Mesendoderm (in vitro differentiated cells): ENCODE measurements at regions not wholly inside any gene's neighbourhood (a gene's known extent, or its start where the extent isn't known, plus 50 kb on each side); places are given as distances from the start of the nearest gene placed in this dataset.

Experiments
- DNase-seq: peaks from one replicate; pipeline ENCODE4 v3.0.0; 2013
- H2AK5ac ChIP-seq: 2 replicates; pipeline ENCODE4 v1.6.1; 2013; ENCODE audit warnings: low read length, inconsistent platforms
- H2BK120ac ChIP-seq: 2 replicates; pipeline ENCODE4 v1.6.1; 2013; ENCODE audit warnings: low read depth, mild to moderate bottlenecking, low read length, moderate library complexity, mixed read lengths
- H2BK15ac ChIP-seq: replicated peaks from 2 replicates; pipeline ENCODE4 v1.6.1; 2013; ENCODE audit warnings: low read depth, mild to moderate bottlenecking, moderate library complexity
- H2BK5ac ChIP-seq: 2 replicates; pipeline ENCODE4 v1.6.1; 2013; ENCODE audit warnings: low read length, inconsistent platforms
- H3K18ac ChIP-seq: 2 replicates; pipeline ENCODE4 v1.6.1; 2013; ENCODE audit warnings: mild to moderate bottlenecking, low read length, mixed read lengths
- H3K23ac ChIP-seq: one replicate; pipeline ENCODE4 v1.6.1; 2013; ENCODE audit warnings: low read length
- H3K27ac ChIP-seq: 2 replicates; pipeline ENCODE4 v1.5.1; 2013; ENCODE audit warnings: low read depth, mild to moderate bottlenecking, inconsistent platforms, low read length, moderate library complexity
- H3K27me3 ChIP-seq: 2 replicates; pipeline ENCODE4 v1.6.1; 2013; ENCODE audit warnings: low read length, control low read depth, mild to moderate bottlenecking, inconsistent platforms; ENCODE audit not compliant: insufficient read depth, poor library complexity
- H3K36me3 ChIP-seq: 2 replicates; pipeline ENCODE4 v1.6.1; 2013; ENCODE audit warnings: low read length, inconsistent platforms; ENCODE audit not compliant: control insufficient read depth, insufficient read depth
- H3K4ac ChIP-seq: one replicate; pipeline ENCODE4 v1.6.1; 2013; ENCODE audit warnings: low read depth, mild to moderate bottlenecking, low read length, moderate library complexity
- H3K4me1 ChIP-seq: 2 replicates; pipeline ENCODE4 v1.6.1; 2013; ENCODE audit warnings: low read depth, low read length, inconsistent platforms; ENCODE audit not compliant: control insufficient read depth
- H3K4me2 ChIP-seq: 2 replicates; pipeline ENCODE4 v1.6.1; 2013; ENCODE audit warnings: low read length
- H3K4me3 ChIP-seq: 2 replicates; pipeline ENCODE4 v1.5.1; 2013; ENCODE audit warnings: mild to moderate bottlenecking, low read length
- H3K56ac ChIP-seq: one replicate; pipeline ENCODE4 v1.6.1; 2013; ENCODE audit warnings: low read length
- H3K79me1 ChIP-seq: 2 replicates; pipeline ENCODE4 v1.6.1; 2013; ENCODE audit warnings: low read length, inconsistent platforms
- H3K79me2 ChIP-seq: 2 replicates; pipeline ENCODE4 v1.6.1; 2013; ENCODE audit warnings: mild to moderate bottlenecking, low read length; ENCODE audit not compliant: control insufficient read depth, insufficient read depth
- H3K9ac ChIP-seq: 2 replicates; pipeline ENCODE4 v1.6.1; 2013; ENCODE audit warnings: low read length, inconsistent platforms
- H4K5ac ChIP-seq: one replicate; pipeline ENCODE4 v1.6.1; 2013; ENCODE audit warnings: low read length
- H4K8ac ChIP-seq: one replicate; pipeline ENCODE4 v1.6.1; 2013; ENCODE audit warnings: low read depth, mild to moderate bottlenecking, control low read depth, low read length, moderate library complexity
- WGBS: extraction: QIAGEN DNeasy Blood & Tissue Kit; methylation state at CpG from one replicate; pipeline ENCODE4 v1.1.7; 2013; ENCODE audit warnings: low lambda C conversion rate, missing lambda C conversion rate; ENCODE audit not compliant: insufficient coverage; ENCODE audit errors: extremely low coverage; 5-methylcytosine and 5-hydroxymethylcytosine counted together

DNA sequence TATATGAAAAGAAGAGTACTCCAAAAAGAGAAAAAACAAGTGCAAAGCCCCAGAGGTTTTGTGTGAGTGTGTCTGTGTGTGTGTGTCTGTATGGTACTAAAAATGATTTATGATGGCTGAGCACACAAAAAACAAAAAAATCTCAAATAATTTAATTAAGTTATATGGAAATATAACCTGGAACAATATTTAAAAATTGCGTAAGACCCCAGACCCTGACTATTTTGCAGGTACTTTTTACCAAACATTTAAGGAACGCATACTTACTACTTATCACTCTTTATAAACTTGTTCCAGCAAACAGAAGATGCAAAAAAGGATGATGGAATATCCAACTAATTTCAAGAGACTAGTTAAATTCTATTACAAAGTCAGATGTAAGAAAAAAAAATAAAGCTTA lies 317.4 kb upstream of the KCNH7 start:
- H3K27me3 ChIP-seq = no peaks in the 10 kb centered on the region
- H2BK15ac ChIP-seq = no peak overlapping the region
- H3K36me3 ChIP-seq = no peaks in the 10 kb centered on the region
- WGBS = no CpG with 5 or more reads among the region's 2 CpGs
- no peak overlapping the region for H2BK5ac ChIP-seq
- H3K4me2 ChIP-seq = no peak overlapping the region
- no peak overlapping the region for H3K23ac ChIP-seq
- H3K18ac ChIP-seq = no peak overlapping the region
- H4K8ac ChIP-seq = no peak overlapping the region
- no peak for DNase-seq
- H3K79me2 ChIP-seq = no peaks in the 10 kb centered on the region
- H4K5ac ChIP-seq = no peak overlapping the region
- no peak overlapping the region for H3K4ac ChIP-seq
- no peaks in the 10 kb centered on the region for H3K4me1 ChIP-seq
- H3K9ac ChIP-seq = no peak overlapping the region
- H3K4me3 ChIP-seq = no peak overlapping the region
- H3K79me1 ChIP-seq = no peaks in the 10 kb centered on the region
- H2AK5ac ChIP-seq = no peak overlapping the region
- H2BK120ac ChIP-seq = no peak overlapping the region
- H3K27ac ChIP-seq = no peak overlapping the region
- no peak overlapping the region for H3K56ac ChIP-seq

GRCh38 chr2:163155279-163155883 lies 316.8 kb upstream of the KCNH7 start:
- Histone ChIP-seq H3K4ac (no peak overlapping the region), H3K27ac (no peak overlapping the region)
- DNase-seq = peak; percentile 46

DNA sequence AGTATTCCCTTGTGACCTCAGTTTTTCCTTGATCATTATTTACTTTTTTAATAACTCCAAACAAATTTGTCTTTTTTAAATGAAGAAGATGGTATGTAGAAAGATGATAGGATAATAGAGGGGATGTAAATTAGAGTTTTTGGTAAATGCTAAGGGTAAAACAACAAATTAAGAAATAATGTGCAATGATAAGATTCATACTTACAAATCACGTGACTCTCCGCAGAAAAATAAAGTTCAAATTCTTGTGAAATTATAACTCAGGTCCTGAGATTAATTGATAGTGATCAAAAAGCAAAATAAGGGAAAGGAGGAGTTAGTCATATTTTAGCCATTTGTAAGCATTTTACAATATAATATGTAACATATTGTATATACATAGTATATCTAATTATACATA lies 304.1 kb upstream of the KCNH7 start:
- no peak for DNase-seq
- no CpG with 5 or more reads among the region's 2 CpGs for WGBS

More at GRCh38 chr2:163155279-163155883, 316.8 kb upstream of the KCNH7 start:
- Histone ChIP-seq H3K18ac (no peak overlapping the region), H3K79me2 (no peaks in the 10 kb centered on the region), H2AK5ac (no peak overlapping the region), H3K4me1 (no peaks in the 10 kb centered on the region), H4K8ac (no peak overlapping the region), H3K23ac (no peak overlapping the region), H2BK5ac (no peak overlapping the region), H4K5ac (no peak overlapping the region), H3K27me3 (no peaks in the 10 kb centered on the region), H3K79me1 (no peaks in the 10 kb centered on the region), H3K56ac (no peak overlapping the region), H3K4me2 (no peak overlapping the region), H3K9ac (no peak overlapping the region), H3K36me3 (no peaks in the 10 kb centered on the region), H2BK120ac (no peak overlapping the region), H3K4me3 (no peak overlapping the region), H2BK15ac (no peak overlapping the region)
- WGBS = no CpG with 5 or more reads among the region's 3 CpGs

DNA sequence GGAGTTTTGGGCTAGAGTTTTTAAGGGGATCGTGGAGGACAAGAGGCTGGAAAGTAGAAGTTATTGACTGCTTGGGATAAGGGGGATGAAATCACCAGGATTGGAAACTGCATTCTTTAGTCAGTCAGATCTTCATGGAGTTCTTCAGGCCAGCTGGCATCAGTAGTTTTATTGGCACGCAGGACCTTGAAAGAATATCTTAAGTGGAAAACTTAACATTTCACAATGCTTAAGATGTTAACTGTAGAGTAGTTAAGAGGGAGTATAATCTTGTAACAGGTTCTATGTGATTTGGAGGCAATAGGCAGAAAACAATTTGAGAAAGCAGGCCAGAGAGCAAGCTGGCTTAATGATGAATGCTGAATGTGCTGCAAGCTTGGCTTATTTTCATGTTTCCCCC lies 300.4 kb upstream of the KCNH7 start:
- Histone ChIP-seq H2BK120ac (no peak overlapping the region), H3K4me1 (no peaks in the 10 kb centered on the region), H2BK5ac (no peak overlapping the region), H3K18ac (no peak overlapping the region), H3K56ac (no peak overlapping the region), H2AK5ac (no peak overlapping the region), H3K4ac (no peak overlapping the region), H2BK15ac (no peak overlapping the region), H3K4me3 (no peak overlapping the region), H3K27ac (no peak overlapping the region), H3K23ac (no peak overlapping the region), H4K5ac (no peak overlapping the region), H3K4me2 (no peak overlapping the region), H3K9ac (no peak overlapping the region), H3K36me3 (no peaks in the 10 kb centered on the region), H3K79me1 (no peaks in the 10 kb centered on the region), H4K8ac (no peak overlapping the region), H3K79me2 (no peaks in the 10 kb centered on the region), H3K27me3 (no peaks in the 10 kb centered on the region)
- no CpG with 5 or more reads among the region's 2 CpGs for WGBS
- DNase-seq = no peak

More for the DNA sequence above, 304.1 kb upstream of the KCNH7 start:
- Histone ChIP-seq H3K27ac (no peak overlapping the region), H3K23ac (no peak overlapping the region), H3K9ac (no peak overlapping the region), H3K4me2 (no peak overlapping the region), H3K79me1 (no peaks in the 10 kb centered on the region), H3K56ac (no peak overlapping the region), H3K18ac (no peak overlapping the region), H2BK120ac (no peak overlapping the region), H3K79me2 (no peaks in the 10 kb centered on the region), H3K27me3 (no peaks in the 10 kb centered on the region), H2BK15ac (no peak overlapping the region), H2BK5ac (no peak overlapping the region), H2AK5ac (no peak overlapping the region), H3K4ac (no peak overlapping the region), H4K8ac (no peak overlapping the region), H3K4me3 (no peak overlapping the region), H3K4me1 (no peaks in the 10 kb centered on the region), H4K5ac (no peak overlapping the region), H3K36me3 (no peaks in the 10 kb centered on the region)

- Histone ChIP-seq H3K9ac (no peak overlapping the region), H3K4me1 (no peaks in the 10 kb centered on the region), H4K5ac (no peak overlapping the region), H2BK120ac (no peak overlapping the region), H3K56ac (no peak overlapping the region), H3K79me1 (no peaks in the 10 kb centered on the region), H3K23ac (no peak overlapping the region), H3K4me3 (no peak overlapping the region), H3K27me3 (no peaks in the 10 kb centered on the region), H4K8ac (no peak overlapping the region), H2BK5ac (no peak overlapping the region), H3K36me3 (no peaks in the 10 kb centered on the region), H3K4ac (no peak overlapping the region), H3K79me2 (no peaks in the 10 kb centered on the region), H3K4me2 (no peak overlapping the region), H3K18ac (no peak overlapping the region), H2AK5ac (no peak overlapping the region), H2BK15ac (no peak overlapping the region), H3K27ac (no peak overlapping the region)
- no peak for DNase-seq
- no CpG with 5 or more reads among the region's 1 CpG for WGBS
Measured at GRCh38 chr2:163135256-163135655, 296.7 kb upstream of the KCNH7 start.

DNA sequence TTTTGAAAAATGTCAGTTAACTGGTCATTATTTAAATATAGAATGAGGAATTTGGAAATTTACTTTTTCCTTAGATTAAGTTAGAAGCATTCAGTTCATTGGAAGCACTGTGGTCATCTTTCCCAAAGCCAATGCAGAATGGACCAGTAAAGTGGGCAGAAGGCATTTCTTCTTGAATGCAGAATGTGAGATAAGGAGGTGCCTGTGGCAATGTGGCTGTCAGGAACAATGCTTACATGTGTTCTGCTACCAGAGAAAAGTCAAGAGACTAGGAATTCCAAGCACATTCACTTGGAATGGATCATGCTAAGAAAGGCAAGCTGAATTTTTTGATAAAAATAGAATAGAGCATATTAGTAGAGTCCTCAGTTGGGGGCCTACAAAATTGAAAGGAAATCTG lies 295.0 kb upstream of the KCNH7 start:
- H3K79me2 ChIP-seq = no peaks in the 10 kb centered on the region
- no peaks in the 10 kb centered on the region for H3K4me1 ChIP-seq
- no peak overlapping the region for H2AK5ac ChIP-seq
- no peak overlapping the region for H4K5ac ChIP-seq
- no peak overlapping the region for H3K4ac ChIP-seq
- no peak overlapping the region for H3K56ac ChIP-seq
- no peak overlapping the region for H4K8ac ChIP-seq
- H2BK15ac ChIP-seq = no peak overlapping the region
- no peak overlapping the region for H3K4me2 ChIP-seq
- DNase-seq = peak; percentile 55
- H2BK120ac ChIP-seq = no peak overlapping the region
- no peak overlapping the region for H3K4me3 ChIP-seq
- no peak overlapping the region for H3K18ac ChIP-seq
- H3K23ac ChIP-seq = no peak overlapping the region
- H3K9ac ChIP-seq = no peak overlapping the region
- H2BK5ac ChIP-seq = no peak overlapping the region
- H3K27ac ChIP-seq = no peak overlapping the region
- H3K36me3 ChIP-seq = no peaks in the 10 kb centered on the region
- no peaks in the 10 kb centered on the region for H3K79me1 ChIP-seq
- H3K27me3 ChIP-seq = no peaks in the 10 kb centered on the region
